Heart left ventricle (tissue), 16 donors: ENCODE measurements at regions not wholly inside any gene's neighbourhood (a gene's known extent, or its start where the extent isn't known, plus 50 kb on each side); places are given as distances from the start of the nearest gene placed in this dataset.

Source experiments
- ATAC-seq, 4 donors: fragments of 200-7000 bp; cut with Tn5 transposase; one replicate each; pipeline ENCODE4 v1.9.1; 2020 to 2022; ENCODE audit warnings: moderate library complexity in 4 of 4, mild to moderate bottlenecking in 3 of 4, moderate number of reproducible peaks in 1 of 4
- DNase-seq, 5 donors: peaks; one replicate each; pipeline ENCODE4 v3.0.0-alpha.2; 2020
- H3K27ac ChIP-seq, 12 donors: fragments of 200-600 bp; sonication (generic) in 4 of 12; one replicate each; pipeline versions ENCODE4 v1.5.0 to v1.8.0; 2016 to 2022; ENCODE audit warnings: mild to moderate bottlenecking in 2 of 12
- H3K27me3 ChIP-seq, 9 donors: fragments of 200-600 bp; sonication (generic) in 2 of 9; one replicate each; pipeline versions ENCODE4 v1.5.1 to v1.8.0; 2016 to 2022; ENCODE audit warnings: mild to moderate bottlenecking in 3 of 9
- H3K36me3 ChIP-seq, 9 donors: fragments of 200-600 bp; sonication (generic) in 2 of 9; one replicate each; pipeline versions ENCODE4 v1.5.0 to v1.8.0; 2018 to 2022; ENCODE audit warnings: mild to moderate bottlenecking in 2 of 9
- H3K4me1 ChIP-seq, 12 donors: fragments of 200-600 bp; sonication (generic) in 4 of 12; one replicate each; pipeline versions ENCODE4 v1.5.0 to v1.8.0; 2016 to 2022; ENCODE audit warnings: mild to moderate bottlenecking in 3 of 12
- H3K4me3 ChIP-seq, 12 donors: fragments of 200-600 bp; sonication (generic) in 4 of 12; one replicate each; pipeline versions ENCODE4 v1.5.0 to v1.8.0; 2017 to 2022; ENCODE audit warnings: mild to moderate bottlenecking in 9 of 12, moderate library complexity in 4 of 12
- H3K9me3 ChIP-seq, 12 donors: fragments of 200-600 bp; sonication (generic) in 4 of 12; one replicate each; pipeline versions ENCODE4 v1.5.0 to v1.8.0; 2016 to 2022; ENCODE audit warnings: mild to moderate bottlenecking in 1 of 12
- POLR2A ChIP-seq, 2 donors: fragments of 450-650 bp; IDR thresholded peaks; one replicate each; pipeline ENCODE4 v1.6.1; 2017; ENCODE audit warnings: antibody characterized with exemption in 2 of 2, mild to moderate bottlenecking in 2 of 2, moderate library complexity in 2 of 2
- WGBS, 4 donors: extraction: QIAGEN DNeasy Blood & Tissue Kit in 2 of 4; methylation state at CpG; one replicate each; pipeline versions ENCODE4 v1.1.5 to v1.1.7; 2013 to 2018; 5-methylcytosine and 5-hydroxymethylcytosine counted together
- intact Hi-C, 10 donors: fragments of 100-400 bp; cut with DNase I; formaldehyde crosslinking; loops; one replicate each; pipeline versions ENCODE4 v1.11.1 to v1.14.2; 2022
- TF ChIP-seq, protein P1 (sequence below), 12 donors: fragments of 200-600 bp; sonication (generic) in 4 of 12; IDR thresholded peaks; one replicate each; pipeline versions ENCODE4 v1.5.0 to v1.8.0; 2018 to 2022; ENCODE audit warnings: antibody characterized with exemption in 12 of 12, mild to moderate bottlenecking in 5 of 12
- donor health status: ischemic (EF 13 %, LVEDD 7.1; RV severe dilation, severe dysfunction).
- donor health status: healthy with polysubstance abuse.
- donor health status: DM: no; HTN: yes; CAD: no.
- donor health status: DM: no; HTN: no; CAD: no.
- donor health status: ischemic (EF 25% LVEDD 6.9; RV normal size, moderate dysfunction).
- donor health status: ischemic (EF 25% LVEDD 5.7; RV mildly dilated, moderate dysfunction).
- donor health status: healthy.
- donor health status: DM: yes; HTN: yes; CAD: no.
- donor health status: ischemic (EF 35%, LVEDD 5.7; RV mildly dilated, moderate dysfunction).
- donor health status: nonischemic (EF 11% LVEDD 7.7; RV severe dilation, severe dysfunction).
- donor health status: DM: yes; HTN: yes; CAD: no.
- donor health status: PGD.
- donor health status: ischemic (EF 29% LVEDD 5.4; RV normal size, mild dysfunction).
- donor health status: nonischemic (EF 23%, LVEDD 6.1; RV moderate dilation, normal function).

DNA sequence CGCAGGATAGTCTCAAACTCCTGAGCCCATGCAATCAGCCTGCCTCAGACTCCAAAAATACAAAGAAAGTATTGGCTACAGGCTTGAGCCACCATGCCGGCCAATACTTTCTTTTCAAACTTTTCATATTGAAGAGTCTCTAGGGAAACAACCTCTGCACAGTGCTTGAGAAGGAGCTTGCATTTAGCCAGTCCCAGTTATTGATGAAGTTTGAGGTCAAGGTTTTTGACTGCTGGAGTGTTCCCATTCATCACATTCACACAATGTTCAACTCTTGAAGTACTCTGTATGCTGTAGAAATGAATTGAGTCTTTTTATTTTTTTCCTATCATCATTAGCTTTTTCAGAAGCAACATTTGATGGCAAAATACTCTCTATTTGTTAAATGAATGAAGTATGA, 355.8 kb upstream of the E2F7 start:
- no peak for DNase-seq
- ATAC-seq: no peak

DNA sequence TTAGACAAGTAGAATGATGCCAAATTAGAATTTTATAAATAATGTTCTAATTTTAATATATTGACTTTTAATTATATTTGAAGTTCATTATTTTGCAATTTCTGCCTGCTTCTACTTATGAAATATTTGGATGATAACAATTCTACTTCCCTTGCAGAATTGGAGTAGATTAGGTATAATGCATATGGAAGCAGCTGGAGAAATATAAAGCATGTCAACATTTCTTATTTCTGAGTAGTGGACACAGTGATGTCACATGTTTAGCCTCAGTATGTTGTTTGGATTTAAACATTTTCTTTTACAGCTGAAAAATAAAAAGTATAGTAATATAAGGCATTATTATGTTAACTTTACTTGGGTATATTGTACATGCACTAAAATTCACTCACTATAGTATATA, 344.2 kb upstream of the E2F7 start:
- Histone ChIP-seq H3K36me3 (no peaks in the 10 kb centered on the region), H3K4me3 (no peak overlapping the region), H3K27ac (no peak overlapping the region), H3K9me3 (no peaks in the 10 kb centered on the region), H3K27me3 (no peaks in the 10 kb centered on the region), H3K4me1 (peaks cover 0 to 15% (median 0%) of the 10 kb centered on the region in 12 donors)
- TF ChIP-seq, protein P1, sequence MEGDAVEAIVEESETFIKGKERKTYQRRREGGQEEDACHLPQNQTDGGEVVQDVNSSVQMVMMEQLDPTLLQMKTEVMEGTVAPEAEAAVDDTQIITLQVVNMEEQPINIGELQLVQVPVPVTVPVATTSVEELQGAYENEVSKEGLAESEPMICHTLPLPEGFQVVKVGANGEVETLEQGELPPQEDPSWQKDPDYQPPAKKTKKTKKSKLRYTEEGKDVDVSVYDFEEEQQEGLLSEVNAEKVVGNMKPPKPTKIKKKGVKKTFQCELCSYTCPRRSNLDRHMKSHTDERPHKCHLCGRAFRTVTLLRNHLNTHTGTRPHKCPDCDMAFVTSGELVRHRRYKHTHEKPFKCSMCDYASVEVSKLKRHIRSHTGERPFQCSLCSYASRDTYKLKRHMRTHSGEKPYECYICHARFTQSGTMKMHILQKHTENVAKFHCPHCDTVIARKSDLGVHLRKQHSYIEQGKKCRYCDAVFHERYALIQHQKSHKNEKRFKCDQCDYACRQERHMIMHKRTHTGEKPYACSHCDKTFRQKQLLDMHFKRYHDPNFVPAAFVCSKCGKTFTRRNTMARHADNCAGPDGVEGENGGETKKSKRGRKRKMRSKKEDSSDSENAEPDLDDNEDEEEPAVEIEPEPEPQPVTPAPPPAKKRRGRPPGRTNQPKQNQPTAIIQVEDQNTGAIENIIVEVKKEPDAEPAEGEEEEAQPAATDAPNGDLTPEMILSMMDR (IDR thresholded peaks at IDR 0.05): no peak
- no peak for TF ChIP-seq POLR2A (IDR thresholded peaks at IDR 0.05)
- no peak for ATAC-seq
- no peak for DNase-seq
- intact Hi-C loops: no loop called here

More for the DNA sequence above, 355.8 kb upstream of the E2F7 start:
- Histone ChIP-seq H3K27me3 (no peaks in the 10 kb centered on the region), H3K27ac (no peak overlapping the region), H3K4me1 (no peaks in the 10 kb centered on the region), H3K9me3 (peaks cover 0 to 29% (median 0%) of the 10 kb centered on the region in 12 donors), H3K36me3 (no peaks in the 10 kb centered on the region), H3K4me3 (no peak overlapping the region)
- intact Hi-C loops: no loop called here
- 85 to 96% (median 92%) methylated on average over 2 of the region's 2 CpGs for WGBS, 4 donors
- TF ChIP-seq, protein P1 (IDR thresholded peaks at IDR 0.05): no peak
- no peak for TF ChIP-seq POLR2A (IDR thresholded peaks at IDR 0.05)

DNA sequence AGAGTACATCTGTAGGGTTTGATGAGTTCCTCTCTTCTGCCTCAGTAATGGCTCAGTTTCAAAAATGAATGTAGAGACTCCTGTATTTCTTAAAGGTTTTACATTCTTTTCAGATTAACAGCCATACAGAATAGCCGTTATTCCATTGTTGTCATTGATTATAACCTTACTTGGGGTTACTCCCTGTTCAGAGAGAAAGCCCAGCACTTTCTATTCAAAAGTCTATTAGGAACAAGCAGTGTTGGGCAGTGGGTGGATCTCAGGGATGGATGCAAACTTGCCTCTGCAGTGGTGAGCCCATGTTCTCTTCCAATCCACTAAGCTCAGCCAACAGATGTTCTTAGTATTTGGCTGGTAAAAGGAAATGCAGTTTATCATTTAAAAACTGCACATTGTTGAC, 342.6 kb upstream of the E2F7 start:
- Histone ChIP-seq H3K4me1 (peaks cover 0 to 15% (median 0%) of the 10 kb centered on the region in 12 donors), H3K36me3 (no peaks in the 10 kb centered on the region), H3K4me3 (no peak overlapping the region), H3K27ac (no peak overlapping the region), H3K27me3 (no peaks in the 10 kb centered on the region), H3K9me3 (no peaks in the 10 kb centered on the region)
- intact Hi-C loops: no loop called here
- DNase-seq (no peak), ATAC-seq (no peak)
- 54 to 83% (median 72%) methylated on average over 1 of the region's 1 CpG for WGBS, 4 donors
- TF ChIP-seq, protein P1 (IDR thresholded peaks at IDR 0.05): no peak
- no peak for TF ChIP-seq POLR2A (IDR thresholded peaks at IDR 0.05)

DNA sequence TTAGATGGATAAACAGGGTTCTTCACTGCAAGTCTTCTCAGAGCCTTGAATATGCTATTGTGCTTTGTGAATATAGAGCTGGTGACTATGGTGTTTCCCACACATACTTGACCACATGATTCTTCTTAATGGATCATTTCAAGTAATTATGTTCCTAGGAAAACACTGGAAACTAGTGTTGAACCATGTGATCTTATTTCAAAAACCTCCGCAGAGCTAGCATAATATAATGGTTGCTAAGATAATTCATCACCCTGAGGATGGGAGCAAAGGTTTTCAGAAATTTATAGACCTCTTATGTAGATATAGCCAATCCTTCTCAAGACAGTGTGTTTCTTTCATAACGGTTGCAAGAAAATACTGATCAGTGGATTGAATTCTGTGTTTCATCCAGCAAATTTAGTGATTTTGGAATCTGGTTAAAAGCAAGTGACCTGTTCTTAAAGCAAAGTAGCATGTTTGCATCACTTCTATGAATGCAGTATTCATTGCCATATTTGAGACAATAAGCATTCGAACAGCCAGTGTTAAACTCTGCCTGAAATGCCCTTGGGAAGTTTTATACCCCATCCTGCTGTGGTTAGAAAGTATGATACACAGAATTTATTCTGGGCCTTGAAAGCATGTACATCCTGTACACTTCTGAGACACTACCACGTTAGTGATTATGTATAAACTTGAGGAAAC, 341.0 kb upstream of the E2F7 start:
- Histone ChIP-seq H3K9me3 (no peaks in the 10 kb centered on the region), H3K27me3 (no peaks in the 10 kb centered on the region), H3K4me1 (peaks cover 0 to 15% (median 0%) of the 10 kb centered on the region in 12 donors), H3K36me3 (no peaks in the 10 kb centered on the region), H3K4me3 (no peak overlapping the region), H3K27ac (no peak overlapping the region)
- DNase-seq (no peak), ATAC-seq (no peak)
- 77 to 83% (median 82%) methylated on average over 4 of the region's 4 CpGs for WGBS, 4 donors
- intact Hi-C loops: no loop called here
- no peak for TF ChIP-seq POLR2A (IDR thresholded peaks at IDR 0.05)
- TF ChIP-seq, protein P1 (IDR thresholded peaks at IDR 0.05): no peak
